Choroid plexus epithelial cell (primary cell): ENCODE measurements at regions not wholly inside any gene's neighbourhood (a gene's known extent, or its start where the extent isn't known, plus 50 kb on each side); places are given as distances from the start of the nearest gene placed in this dataset.
A peak's percentile ranks its signal among the peaks of the same experiment; 100 is the strongest.

Experiments
- DNase-seq: peaks from one replicate; pipeline ENCODE4 v3.0.0-alpha.2; 2010; ENCODE audit warnings: low read depth
- H3K4me3 ChIP-seq: 2 replicates; pipeline ENCODE4 v1.5.1; 2011; ENCODE audit warnings: low read depth, mild to moderate bottlenecking, control low read depth, low read length, moderate library complexity
- TF ChIP-seq, protein P1 (sequence below): conservative IDR thresholded peaks from 2 replicates; pipeline ENCODE4 v1.5.1; 2011; ENCODE audit warnings: low read depth, mild to moderate bottlenecking, control low read depth, inconsistent platforms, low read length, moderate library complexity

GRCh38 chr13:79794931-79795330, 314.0 kb downstream of the NDFIP2 start:
- no peak for DNase-seq
- TF ChIP-seq, protein P1, sequence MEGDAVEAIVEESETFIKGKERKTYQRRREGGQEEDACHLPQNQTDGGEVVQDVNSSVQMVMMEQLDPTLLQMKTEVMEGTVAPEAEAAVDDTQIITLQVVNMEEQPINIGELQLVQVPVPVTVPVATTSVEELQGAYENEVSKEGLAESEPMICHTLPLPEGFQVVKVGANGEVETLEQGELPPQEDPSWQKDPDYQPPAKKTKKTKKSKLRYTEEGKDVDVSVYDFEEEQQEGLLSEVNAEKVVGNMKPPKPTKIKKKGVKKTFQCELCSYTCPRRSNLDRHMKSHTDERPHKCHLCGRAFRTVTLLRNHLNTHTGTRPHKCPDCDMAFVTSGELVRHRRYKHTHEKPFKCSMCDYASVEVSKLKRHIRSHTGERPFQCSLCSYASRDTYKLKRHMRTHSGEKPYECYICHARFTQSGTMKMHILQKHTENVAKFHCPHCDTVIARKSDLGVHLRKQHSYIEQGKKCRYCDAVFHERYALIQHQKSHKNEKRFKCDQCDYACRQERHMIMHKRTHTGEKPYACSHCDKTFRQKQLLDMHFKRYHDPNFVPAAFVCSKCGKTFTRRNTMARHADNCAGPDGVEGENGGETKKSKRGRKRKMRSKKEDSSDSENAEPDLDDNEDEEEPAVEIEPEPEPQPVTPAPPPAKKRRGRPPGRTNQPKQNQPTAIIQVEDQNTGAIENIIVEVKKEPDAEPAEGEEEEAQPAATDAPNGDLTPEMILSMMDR: no peak
- no peak overlapping the region for H3K4me3 ChIP-seq

DNA sequence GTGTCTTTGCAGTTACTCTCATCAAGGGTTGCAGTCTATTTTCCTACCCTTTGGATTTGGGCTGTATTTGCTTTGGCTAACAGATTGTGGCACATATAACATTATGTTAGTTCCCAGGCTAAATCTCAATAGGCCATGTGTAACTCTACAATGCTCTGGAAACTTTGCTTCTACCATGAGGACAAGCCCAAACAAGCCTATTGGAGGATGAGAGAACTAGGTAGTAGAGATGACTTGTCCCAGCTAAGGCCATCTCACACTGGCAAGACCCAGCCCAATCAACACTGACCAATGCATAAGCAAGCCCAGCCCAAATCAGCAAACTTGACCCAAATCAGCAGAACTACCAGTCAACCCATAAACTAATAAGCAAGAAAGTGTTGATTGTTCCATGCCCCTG, 311.8 kb downstream of the NDFIP2 start:
- TF ChIP-seq, protein P1: no peak
- no peak overlapping the region for H3K4me3 ChIP-seq
- no peak for DNase-seq

GRCh38 chr13:79791471-79792042, 310.6 kb downstream of the NDFIP2 start:
- DNase-seq: no peak
- TF ChIP-seq, protein P1: no peak

GRCh38 chr13:79786176-79786575, 305.2 kb downstream of the NDFIP2 start:
- H3K4me3 ChIP-seq: no peak overlapping the region
- no peak for DNase-seq
- TF ChIP-seq, protein P1: no peak

More at GRCh38 chr13:79791471-79792042, 310.6 kb downstream of the NDFIP2 start:
- H3K4me3 ChIP-seq: no peak overlapping the region

- TF ChIP-seq, protein P1: no peak
- H3K4me3 ChIP-seq: no peak overlapping the region
- DNase-seq: peak; percentile 74
These were observed 301.7 kb downstream of the NDFIP2 start for GRCh38 chr13:79782541-79783205.

DNA sequence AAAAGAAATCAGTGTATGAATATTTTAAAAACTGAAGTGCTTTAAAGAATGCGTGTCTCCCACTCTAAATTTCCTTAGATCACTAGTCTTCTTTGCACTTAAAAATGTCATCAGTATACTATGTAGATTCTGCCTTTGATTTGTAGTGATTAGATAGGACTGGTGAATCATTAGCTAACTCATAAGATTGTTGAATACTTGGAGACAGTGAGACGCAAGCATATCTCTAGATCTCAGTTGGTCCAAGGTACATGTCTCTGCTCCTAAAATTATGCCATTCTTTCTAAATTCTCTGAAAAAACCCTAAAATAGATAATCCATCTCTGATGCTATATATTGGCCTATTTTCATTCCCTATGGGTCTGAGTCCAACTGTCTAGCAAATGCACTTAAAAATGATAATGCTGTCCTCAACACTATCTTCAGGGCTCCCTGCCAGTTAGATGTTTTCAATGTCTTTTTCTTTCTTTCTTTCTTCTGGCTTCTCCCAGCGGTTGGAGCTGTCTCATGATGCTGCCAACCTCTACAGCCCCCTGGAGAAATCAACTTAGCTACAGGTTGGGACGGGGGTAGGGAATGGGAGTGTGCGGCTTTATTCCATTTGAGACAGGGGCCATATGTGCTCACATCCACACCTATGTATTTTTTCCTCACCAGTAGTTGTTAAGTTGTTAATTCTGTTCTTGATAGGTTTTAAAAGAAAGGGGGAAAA, 301.0 kb downstream of the NDFIP2 start:
- no peak overlapping the region for H3K4me3 ChIP-seq
- no peak for DNase-seq
- TF ChIP-seq, protein P1: no peak
